GM19035 (cell line): ENCODE measurements at regions not wholly inside any gene's neighbourhood (a gene's known extent, or its start where the extent isn't known, plus 50 kb on each side); places are given as distances from the start of the nearest gene placed in this dataset.
A peak's percentile ranks its signal among the peaks of the same experiment; 100 is the strongest.

ENCODE experiments used
- ATAC-seq: cut with Tn5 transposase; IDR thresholded peaks from one replicate; pipeline ENCODE4 v1.9.1; 2021; ENCODE audit not compliant: unreplicated experiment

DNA sequence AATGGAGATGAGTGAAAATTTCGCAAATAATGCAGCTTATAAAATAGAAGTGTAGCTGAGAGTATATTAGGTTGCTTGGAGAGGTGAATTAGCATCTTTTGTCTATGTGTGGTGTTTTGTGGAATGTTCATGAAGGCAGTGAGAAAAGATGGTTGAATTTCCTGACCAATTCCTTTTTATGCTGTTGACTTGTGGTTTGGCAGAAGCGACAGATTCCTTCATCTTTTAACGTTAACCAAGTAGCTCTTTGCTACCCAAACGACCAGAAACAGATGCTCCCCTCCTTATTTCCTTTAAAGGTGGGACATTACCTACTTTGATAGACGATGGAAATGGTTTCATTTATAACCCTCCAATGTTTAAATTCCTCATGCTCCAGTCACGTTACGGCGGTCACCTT is 390.5 kb downstream of the QKI start:
- no peak for ATAC-seq

DNA sequence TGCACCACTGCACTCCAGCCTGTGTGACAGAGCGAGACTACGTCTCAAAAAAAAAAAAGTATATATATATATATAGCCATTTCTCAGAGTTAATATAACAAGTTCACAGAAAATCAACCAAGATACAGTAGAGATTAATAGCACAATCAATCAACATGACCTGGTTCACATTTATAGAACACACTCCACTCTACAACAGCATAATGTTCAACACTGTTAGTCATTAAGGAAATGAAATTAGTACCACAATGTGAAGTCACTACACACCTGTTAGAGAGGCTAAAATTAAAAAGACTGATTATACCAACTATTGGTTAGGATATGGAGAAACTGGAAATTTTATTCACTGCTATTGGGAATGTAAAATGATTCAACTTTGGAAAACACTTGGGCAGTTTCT is 387.7 kb downstream of the QKI start:
- no peak for ATAC-seq

DNA sequence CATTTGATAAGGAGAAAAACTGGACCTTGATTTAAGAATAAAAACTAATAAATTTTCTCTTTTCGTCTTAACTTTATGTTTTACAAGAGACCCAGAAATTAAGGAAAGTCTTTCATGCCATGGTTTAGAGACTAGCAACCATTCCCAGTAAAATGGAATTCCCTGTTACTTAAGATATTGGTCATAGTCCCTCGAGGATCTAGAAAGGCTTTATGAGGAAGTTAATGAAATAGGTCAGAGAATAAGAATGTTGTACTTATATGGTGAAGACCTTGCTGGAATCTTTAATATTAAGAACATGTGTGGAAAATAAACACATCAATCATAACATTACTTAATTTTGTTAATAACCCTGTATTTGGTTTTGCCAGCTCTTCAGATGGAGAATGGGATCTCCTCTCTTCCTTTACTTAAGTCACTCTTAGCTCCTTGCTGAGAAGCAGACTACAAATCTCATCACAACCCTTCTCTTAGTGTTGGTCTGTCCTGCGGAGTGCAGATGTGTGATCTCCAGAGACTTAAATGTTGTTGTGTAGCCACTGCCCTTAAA is 382.9 kb downstream of the QKI start:
- no peak for ATAC-seq

DNA sequence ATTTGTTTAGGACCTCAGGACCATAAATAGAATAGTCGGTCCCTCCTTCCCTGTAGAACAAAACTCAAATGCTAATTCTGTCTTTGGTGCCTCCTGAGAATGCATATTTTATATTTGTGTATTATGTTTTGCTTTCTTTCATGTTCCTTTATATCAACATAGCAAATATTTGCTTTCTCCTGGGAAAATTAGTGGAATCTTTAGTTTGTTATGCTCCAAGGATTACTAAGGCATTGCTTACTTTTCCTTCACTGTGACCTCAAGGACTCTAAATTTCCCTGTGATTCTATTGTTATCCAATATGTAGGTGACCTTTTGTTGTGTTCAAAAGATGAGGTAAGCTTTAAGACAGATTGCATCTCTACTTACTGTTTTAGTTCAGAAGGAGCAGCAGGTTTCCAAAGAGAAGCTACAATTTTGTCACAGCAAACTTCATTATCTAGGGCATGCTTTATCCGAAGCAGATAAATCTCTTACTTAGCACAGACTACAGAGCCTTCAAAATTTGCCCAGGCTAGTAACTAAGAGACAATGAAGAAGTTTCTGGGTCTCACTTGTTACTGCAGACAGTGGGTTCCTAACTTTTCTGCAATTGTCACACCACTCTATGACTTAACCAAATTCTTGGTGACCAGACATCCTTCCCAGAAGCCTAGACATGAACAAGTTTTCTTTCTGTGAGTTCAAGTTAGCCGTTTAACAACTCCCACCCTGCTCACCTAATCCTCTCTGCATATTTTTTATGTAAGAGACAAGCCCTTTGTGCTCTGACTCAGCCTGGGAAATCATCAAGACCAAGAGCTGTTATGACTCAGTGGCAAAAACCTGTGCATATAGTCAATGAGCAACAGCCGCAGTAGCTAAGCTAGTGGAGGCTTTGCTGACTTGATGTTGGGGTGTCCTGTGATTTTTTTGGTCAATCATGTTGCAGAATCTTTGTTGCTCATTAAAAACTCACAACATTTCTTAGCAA is 378.8 kb downstream of the QKI start:
- peak; percentile 98 for ATAC-seq

DNA sequence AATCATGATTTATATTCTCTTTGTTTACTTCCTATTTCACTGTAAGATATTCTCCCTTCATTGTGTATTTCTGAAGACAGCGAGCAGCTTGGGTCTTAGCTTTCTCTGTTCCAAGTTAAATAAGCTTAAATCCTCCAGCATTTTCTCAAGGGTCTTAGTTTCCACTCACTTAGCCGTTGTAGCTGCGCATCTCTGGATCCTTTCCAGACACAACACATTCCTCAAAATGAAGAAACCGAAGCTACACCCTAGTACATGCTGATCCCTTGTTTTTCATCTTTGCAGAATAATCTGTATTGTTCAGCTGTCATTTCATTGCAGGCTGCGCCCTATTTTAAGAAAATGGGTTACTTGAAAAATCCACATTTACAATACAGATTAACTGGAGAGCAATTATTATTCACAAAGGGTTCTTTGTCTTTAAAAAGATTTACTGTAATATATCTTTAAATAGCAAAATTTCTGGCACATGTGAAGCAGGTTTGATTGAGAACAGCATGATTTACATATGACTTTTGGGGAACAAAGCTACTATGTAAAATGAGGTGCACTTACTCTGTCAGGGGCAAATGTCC is 375.8 kb downstream of the QKI start:
- no peak for ATAC-seq

DNA sequence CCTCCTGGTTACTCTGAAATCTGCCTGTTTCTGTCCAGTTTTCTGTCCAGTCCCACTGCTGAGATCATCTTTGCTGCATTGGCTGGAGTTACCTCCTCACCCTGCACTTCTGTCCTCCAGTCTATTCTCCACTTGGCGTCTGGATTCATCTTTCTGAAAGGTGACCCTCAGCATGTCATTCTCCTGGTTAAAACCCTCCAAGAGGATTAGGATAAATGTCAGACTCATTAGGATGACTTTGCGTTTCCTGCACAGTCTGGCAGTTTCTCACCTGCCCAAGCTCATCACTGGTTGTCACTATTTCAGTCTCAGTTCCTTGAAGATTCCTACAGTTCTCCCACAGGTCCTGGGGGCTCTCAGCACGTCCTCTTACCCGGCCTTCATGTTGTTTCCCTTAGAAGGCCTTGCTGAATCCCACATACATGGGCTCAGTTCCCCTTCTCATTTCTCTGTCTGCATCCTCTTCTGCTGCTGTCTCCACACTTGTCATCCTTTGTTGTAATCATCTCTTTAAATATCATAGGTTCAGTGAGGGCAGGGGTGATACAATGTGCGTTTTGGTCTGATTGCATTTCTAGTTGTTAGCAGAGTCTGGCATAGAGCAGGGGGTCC is 374.8 kb downstream of the QKI start:
- ATAC-seq: no peak

DNA sequence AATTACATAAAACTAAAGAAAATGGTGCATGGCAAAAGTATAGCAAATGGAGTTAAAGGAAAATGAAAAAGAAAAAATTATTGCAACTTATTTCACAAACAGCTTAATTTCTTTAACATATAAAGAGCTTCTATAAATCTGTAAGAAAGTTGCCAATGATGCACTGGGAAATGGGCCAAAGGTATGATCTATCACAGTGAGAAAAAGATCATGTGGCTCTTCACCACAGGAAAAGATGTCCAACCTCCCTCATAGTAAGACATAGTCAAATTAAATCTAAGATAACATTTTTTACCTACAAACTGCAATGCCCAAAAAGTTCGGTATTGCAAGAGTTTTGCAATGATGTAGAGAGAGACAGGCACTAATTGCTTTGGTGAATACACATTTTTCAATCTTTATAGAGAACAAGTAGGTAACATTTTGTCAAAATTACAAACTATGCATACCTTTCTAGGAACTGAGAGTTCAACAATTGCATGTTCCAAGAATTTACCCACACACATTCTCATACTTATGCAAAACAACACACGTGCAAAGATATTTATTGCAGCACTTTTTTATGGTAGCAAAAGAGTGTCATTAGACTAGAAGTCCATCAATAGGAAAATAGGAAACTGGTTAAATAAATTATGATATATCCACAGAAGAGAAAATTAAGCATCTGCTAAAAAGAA is 372.6 kb downstream of the QKI start:
- no peak for ATAC-seq

DNA sequence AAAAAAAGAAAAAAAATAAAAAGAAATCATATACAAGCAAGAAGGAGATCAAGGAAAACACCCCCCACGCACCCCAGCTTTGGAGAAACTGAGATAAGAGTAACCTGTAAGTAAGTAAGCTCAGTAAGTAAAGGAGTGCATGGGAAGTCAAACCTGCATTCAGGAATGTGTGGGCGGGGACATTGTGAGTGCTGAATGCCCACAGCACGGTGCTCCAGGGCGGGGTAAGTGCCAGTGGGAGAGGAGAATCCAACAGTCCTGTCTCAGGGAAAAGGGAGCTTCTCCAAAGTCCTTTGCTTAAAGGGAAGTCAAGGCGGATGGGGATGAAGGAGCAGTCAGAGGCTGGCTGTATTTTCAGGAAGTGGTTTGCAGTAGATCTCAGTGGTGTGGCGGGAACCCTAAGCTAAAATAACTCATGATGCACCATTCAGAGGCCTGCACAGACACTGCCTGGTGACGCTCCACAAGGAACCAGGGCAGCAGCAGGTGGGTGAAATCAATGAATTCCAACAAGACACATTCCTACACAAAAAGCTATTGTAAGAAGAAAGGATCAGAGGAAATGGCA is 368.0 kb downstream of the QKI start:
- ATAC-seq: peak; percentile 84

DNA sequence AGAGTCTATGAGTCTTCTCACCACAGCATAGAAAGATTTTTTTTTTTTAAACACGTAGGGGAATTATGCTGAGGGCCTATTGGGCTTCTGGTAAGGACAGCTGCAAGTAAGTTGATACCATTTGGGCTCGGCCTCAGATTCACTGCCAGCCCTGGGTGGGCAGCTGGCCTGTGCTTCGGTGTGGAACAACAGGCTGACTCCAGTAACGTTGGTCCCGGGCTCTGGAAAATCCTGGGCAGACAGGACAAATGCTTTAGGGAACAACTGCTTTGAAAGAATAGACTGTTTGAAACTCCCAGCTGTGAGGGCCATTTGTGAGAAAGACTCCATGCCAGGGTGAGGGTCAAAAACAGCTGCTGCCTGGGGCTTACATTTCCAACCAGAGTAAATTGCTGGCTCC is 366.5 kb downstream of the QKI start:
- no peak for ATAC-seq

DNA sequence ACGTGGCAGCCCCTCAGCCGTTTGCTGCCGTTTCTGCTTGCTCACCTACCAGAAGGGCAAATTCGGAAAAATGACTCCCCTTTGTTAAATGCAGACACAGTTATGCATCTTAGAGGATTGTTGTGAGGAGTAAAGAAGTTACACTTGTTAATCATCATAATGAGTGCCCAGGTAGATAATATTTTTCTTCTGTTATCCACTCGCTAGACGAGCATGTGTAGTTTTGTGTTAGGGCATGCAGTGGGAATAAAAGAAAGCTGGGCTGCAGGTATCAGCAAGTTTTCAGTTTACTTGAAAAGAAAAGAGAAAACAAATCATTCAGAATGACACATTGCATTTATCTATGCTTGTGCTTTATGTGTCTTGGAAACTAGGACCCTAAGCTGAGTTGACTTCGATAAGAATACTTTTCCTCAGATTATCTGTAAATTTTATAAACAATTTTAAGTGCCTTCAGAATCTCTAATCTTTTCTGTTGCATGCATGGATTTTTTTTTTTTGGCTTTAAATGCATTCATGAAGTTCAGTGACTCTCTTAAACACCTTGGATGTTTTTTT is 365.3 kb downstream of the QKI start:
- no peak for ATAC-seq

DNA sequence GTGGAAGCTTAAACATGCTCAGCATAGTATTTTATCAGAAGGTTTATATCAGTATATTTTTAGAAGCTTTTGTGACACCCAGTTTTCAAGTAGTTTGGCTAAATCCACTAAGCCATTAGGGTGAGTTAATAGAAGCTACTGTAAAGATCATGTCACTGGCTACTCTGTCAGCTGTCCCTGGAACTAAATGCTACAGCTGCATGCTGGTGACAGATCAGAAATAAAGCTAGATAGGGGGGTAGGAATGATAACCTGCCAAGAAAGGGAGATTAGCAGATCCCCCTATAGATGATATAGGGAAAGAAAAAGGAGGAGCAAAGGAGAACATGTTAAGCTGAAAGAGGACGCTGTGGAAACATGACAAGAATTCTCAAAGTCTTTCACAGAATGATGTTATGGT is 363.2 kb downstream of the QKI start:
- no peak for ATAC-seq

DNA sequence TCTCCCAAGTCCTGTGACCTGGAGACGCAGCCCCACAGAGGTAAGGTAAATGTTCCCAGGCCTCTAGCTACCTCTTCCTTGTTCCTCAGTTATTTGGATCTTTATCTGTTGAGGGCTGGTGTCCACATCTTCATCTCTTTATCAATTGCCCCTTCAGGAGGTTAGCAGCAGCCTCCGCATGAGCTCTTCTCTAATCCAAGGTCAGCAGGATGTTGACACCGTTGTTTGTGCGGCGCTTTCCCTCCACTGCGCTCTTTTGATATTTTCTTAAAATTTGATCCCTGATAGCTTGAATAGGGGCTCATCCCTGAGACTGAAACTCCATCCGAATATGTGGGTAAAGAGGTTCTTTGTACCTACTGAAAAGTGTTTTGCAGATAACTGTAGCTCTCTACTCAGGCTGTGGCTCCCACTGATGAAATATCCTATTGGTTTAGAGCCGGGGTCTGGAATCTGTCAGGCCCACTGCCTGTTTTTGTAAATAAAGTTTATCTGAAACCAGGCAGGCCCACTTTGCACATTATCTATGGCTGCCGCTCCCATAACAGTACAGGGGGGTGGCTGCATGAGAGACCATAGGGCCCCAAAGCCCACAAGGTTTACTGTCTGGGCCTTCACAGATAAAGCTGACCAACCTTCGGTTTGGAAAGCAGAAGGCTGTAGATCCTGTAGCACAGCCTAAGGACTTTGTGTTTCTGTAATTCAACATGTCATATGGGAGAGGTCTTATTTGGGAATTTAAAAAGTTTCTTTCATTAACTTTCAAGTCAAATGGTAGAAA is 362.6 kb downstream of the QKI start:
- no peak for ATAC-seq

DNA sequence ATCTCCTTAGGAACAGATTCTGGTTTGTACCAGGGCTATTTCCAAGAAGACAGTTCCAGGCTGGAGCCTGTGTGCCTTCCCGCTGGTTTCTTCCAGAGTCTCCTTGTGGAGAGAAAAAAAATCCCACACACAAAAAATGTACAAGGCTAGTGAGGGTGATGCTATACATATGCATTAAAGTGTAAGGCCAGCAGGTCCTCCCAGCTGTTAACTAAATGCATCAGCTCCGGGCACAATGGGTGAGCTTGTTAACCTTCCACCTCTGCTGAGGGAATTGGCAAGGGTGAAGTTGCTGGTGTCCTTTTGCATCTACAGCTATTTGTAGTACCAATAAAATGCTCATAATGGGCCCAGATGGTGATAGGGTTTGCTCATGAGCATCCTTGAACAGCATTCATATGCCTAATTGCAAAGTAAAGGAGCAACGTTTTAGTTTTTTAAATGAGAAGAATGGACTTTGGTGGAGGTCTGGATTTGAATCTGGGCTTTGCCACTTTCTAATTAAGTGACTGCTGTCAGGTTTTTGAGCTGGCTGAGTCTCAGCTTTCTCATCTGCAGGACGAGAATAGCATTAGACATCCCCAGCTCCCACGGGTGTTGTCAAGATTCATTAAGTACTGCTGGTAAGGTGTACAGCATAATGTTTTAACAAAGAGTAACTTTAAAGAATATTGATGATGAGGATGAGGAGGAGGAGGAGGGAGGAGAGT is 361.8 kb downstream of the QKI start:
- ATAC-seq: no peak

DNA sequence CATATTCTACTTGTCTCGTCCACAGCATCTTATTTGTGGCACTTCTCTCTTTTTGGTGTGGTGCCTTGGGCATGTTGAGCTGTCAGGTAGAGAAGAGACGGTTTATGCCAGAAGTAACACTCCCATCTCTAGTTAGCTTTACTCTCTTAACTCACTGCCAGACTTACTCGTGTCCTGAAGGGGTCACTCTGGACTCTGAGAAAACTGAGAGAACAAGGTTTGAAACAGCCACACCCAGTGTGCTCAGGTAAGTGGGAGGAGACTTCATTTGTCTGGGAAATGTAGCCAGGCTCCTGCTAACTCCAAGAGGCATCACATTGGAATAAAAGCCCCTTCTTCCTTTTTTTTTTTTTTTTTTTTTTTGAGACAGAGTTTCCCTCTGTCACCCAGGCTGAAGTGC is 360.8 kb downstream of the QKI start:
- ATAC-seq: no peak

DNA sequence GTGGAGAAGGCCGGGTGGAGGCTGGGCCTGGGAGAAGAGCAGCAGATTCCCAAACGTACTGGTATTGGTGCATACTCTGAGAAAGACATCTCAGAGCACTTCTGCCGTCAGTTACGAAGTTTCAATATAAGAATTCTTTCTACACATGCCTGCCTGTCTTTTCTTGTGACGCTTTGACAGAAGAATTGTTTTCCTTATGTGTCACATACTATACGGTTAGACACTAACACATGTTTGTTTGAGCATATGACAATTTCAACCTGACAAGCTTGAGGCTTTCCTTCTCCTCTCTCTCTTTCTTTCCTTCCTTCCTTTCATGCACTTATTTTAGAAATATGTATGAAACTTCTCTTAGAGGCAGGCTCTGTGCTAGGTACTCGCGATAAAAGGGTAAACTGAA is 360.0 kb downstream of the QKI start:
- no peak for ATAC-seq

DNA sequence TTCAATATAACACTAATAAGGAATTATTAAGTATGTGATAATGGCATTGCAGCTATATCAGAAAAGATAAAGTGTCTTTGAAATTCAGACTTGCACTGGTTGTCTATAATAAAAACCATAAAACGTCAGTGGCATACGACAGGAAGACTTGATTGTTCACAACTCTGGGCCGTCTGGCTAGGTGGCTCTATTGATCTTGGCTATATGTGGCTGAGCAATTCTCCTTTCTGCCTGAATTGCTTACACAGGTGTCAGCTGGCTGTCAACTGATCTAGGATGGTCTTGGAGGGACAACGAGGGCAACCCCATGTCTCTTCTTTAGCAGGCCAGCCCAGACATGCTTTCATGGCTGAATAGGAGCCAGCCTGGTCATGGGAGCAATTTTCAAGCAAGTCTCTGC is 359.1 kb downstream of the QKI start:
- no peak for ATAC-seq

DNA sequence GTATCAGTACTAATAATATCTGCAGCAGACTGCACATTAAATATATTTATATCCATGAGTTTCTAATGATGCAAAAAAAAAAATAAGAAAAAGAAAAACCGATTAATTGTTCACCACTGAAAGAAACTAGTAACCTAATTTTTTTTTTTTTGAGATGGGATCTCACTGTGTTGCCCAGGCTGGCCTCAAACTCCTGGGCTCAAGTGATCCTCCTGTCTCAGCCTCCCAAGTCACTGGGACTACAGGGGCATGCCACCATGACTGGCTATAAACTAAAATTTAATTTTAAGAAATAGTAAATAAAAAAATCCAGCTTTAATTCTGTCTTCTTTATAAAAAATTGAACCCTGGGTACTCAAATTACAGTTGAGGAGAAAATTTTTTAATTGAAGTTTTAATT is 358.2 kb downstream of the QKI start:
- ATAC-seq: no peak

DNA sequence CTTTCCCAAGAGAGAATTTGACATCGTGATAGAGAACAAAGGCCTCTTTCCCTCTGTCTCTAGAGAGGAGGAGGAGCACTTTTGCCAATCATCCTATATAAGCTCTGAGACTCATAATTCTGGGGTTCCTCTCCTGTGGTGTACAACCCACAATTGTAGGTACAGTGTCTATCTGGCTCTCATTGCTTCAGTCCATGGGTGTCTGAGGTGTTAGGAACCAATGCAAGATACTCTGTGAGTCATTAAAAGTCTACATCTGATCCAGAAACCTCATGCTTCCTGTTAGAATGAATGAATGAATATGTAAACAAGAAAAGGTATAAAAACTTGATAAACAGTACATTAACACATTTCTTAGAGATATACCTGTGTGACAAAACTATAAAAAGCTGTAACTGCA is 356.7 kb downstream of the QKI start:
- ATAC-seq: no peak

DNA sequence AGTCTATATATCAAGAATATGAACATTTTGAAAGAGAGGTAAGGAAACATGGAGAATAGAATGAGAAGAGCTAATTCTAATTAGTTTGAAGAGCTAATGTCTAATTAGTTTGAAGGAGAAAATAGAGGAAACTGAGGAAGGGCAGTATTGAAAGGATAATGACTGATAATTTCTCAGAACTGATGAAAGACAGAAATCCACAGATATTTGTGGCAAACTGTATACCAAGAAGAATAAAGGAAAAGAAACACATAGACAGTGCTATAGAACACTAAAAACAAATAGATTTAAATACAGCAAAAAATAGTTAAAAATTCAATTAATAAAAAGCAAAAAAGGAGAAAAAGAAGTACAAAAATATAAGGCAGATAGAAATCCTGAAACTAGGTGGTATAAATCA is 354.4 kb downstream of the QKI start:
- ATAC-seq: no peak
